ENCODE measurements at regions not wholly inside any gene's neighbourhood (a gene's known extent, or its start where the extent isn't known, plus 50 kb on each side); places are given as distances from the start of the nearest gene placed in this dataset.
"Not testable (repeated sequence)": the region's sequence is repeated elsewhere in the genome, so short reads cannot be mapped to it uniquely, and the experiment has no call there.

DNA sequence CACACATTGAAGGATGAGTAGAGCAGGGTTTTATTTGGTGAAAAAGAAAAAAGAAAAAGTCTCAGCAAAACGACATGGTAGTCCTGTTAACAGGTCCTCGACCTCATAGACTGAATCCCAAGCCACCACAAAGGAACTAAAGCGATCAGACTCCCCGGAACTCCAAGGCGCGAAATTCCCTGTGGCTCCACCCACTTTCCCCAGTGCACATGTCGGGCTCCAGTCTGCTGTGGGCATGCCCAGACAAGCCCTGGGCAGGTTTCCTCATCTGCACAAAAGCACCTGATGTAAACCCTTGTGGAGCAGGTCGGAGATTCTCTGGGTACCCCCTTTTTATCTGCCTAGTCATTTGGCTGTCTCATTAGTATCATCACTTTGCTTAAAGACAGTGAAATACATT is 170.7 kb upstream of the FSIP2 start:
- TF ChIP-seq, protein P1, sequence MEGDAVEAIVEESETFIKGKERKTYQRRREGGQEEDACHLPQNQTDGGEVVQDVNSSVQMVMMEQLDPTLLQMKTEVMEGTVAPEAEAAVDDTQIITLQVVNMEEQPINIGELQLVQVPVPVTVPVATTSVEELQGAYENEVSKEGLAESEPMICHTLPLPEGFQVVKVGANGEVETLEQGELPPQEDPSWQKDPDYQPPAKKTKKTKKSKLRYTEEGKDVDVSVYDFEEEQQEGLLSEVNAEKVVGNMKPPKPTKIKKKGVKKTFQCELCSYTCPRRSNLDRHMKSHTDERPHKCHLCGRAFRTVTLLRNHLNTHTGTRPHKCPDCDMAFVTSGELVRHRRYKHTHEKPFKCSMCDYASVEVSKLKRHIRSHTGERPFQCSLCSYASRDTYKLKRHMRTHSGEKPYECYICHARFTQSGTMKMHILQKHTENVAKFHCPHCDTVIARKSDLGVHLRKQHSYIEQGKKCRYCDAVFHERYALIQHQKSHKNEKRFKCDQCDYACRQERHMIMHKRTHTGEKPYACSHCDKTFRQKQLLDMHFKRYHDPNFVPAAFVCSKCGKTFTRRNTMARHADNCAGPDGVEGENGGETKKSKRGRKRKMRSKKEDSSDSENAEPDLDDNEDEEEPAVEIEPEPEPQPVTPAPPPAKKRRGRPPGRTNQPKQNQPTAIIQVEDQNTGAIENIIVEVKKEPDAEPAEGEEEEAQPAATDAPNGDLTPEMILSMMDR (IDR thresholded peaks at IDR 0.05): no peak
- no peak for TF ChIP-seq ZFX (IDR thresholded peaks at IDR 0.05; ENCODE audit: borderline replicate concordance)
- no peak overlapping the region for H3K27ac ChIP-seq

DNA sequence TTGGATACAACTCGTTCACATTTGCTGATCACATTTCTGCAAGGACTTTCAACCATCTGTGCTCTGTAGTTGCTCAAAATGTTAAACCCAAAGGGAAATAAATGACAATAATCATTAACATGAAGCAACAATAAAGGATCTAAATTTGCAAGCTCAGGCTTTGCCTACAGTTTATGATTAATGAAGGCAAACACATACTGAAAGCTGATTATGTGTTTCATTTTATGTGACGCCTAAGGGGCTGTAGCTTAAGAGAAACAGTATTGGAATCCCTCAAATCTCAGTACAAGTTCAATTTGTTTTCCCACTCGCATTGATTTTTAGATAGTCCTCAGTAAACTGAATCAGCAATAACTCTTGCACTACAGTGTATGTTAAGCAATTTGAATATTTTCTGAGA is 160.3 kb upstream of the FSIP2 start:
- TF ChIP-seq, protein P1 (IDR thresholded peaks at IDR 0.05): no peak
- TF ChIP-seq ZFX (IDR thresholded peaks at IDR 0.05; ENCODE audit: borderline replicate concordance): no peak
- no peak overlapping the region for H3K27ac ChIP-seq

DNA sequence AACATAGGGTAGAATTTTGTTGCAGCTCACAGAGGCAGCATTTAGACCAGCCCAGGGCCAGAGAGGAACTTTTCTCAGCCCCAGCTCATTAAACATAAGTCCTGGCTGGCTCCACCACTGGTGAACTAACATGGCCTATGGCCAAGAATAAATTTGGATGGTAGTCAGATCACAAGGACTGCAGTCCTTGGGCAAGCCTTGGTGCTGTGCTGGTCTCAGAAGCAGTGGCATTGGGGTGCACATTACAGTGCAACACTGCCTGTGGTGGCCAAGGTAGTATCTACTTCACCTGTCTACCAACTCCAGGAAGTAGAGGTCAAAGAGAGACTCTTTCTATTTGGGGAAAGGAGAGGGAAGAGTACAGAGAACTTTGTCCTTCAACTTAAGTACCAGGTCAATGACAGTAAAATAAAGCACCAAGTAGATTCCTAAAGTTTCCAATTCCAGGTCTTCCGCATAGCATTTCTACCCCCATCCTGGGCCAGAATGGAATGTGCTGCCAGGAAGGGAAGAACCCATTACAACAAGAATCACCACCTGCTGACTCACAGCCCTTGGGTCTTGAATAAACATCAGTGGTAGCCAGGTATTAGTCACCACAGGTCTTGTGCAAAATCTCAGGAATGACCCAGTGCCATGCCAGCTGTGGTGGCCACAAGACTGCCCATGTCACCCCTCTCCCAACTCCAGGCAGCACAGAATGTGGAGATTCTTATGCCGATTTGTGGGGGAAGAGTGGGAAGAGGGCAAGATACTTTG is 155.4 kb upstream of the FSIP2 start:
- TF ChIP-seq, protein P1 (IDR thresholded peaks at IDR 0.05): no peak
- TF ChIP-seq ZFX (IDR thresholded peaks at IDR 0.05; ENCODE audit: borderline replicate concordance): no peak
- peak overlapping the region; percentile 42 for H3K27ac ChIP-seq

DNA sequence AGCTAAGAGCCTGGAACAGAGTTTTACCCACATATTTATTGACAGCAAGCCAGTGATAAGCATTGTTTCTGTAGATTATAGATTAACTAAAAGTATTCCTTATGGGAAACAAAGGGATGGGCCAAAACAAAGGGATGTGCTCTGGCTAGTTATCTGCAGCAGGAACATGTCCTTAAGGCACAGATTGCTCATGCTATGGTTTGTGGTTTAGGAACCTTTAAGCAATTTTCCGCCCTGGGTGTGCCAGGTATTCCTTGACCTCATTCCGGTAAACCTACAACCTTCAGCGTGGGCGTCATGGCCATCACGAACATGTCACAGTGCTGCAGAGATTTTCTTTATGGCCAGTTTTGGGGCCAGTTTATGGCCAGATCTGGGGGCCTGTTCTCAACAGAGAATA is 153.4 kb upstream of the FSIP2 start:
- H3K27ac ChIP-seq: not testable (repeated sequence)

DNA sequence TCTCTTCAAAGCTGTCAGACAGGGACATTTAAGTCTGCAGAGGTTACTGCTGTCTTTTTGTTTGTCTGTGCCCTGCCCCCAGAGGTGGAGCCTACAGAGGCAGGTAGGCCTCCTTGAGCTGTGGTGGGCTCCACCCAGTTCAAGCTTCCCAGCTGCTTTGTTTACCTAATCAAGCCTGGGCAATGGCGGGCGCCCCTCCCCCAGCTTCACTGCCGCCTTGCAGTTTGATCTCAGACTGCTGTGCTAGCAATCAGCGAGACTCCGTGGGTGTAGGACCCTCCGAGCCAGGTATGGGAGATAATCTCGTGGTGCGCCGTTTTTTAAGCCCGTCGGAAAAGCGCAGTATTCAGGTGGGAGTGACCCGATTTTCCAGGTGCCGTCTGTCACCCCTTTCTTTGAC is 147.3 kb upstream of the FSIP2 start:
- H3K27ac ChIP-seq: not testable (repeated sequence)

DNA sequence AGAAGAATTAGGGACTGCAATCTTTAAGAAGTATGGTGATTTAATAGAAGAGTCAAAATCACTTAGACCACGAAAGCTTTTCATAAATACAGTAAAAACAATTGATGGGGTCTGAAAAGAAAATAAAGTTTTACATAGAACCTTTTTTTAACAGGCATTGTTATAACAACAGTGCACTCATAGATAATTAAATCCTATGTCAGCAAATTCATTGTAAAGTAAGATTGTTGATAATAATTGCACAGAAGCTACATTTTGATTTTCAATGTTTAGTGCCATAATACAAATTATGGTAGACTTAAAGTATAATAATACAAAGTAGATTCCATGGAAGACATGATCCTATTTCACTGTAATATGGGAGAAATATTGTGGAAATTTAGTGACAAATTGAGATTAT is 130.7 kb upstream of the FSIP2 start:
- no peak for TF ChIP-seq ZFX (IDR thresholded peaks at IDR 0.05; ENCODE audit: borderline replicate concordance)
- TF ChIP-seq, protein P1 (IDR thresholded peaks at IDR 0.05): no peak
- H3K27ac ChIP-seq: no peak overlapping the region

DNA sequence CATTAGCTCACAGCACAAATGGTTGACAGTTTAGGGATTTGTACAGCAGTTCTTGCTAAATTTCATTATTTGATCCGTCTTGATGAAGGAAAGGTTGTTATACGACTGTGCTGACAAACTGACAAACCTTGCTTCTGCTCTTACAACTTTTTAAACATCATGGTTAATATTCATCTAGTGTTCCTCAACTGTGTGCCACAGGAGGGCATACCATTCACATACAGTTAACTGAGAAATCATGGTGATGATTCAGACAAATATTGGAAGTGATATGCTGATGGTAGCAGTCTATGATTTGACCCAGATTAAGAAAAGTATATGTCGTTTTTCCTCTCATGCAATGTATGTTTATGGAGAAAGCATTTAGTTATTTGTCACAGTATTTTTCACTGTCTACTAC is 129.8 kb upstream of the FSIP2 start:
- TF ChIP-seq ZFX (IDR thresholded peaks at IDR 0.05; ENCODE audit: borderline replicate concordance): no peak
- TF ChIP-seq, protein P1 (IDR thresholded peaks at IDR 0.05): peak; percentile 56
- no peak overlapping the region for H3K27ac ChIP-seq

DNA sequence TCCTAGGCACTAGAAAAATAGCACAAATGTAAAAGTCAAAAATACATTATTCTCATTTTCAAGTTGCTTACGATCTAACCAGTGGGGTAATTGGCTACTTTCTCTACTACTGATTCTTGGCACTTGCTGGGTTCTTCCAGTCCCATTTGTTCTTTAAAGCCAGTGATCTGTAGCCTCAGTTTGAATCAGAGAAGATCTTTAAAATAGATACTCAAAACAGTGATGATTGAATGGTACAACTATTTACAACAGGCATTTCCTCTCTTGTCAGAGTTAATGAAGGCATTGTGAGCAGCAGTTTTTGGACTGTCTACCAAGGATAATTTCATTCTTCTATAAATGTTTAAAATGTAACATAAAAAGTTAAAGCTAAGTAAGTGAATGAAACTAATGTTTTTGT is 128.3 kb upstream of the FSIP2 start:
- TF ChIP-seq ZFX (IDR thresholded peaks at IDR 0.05; ENCODE audit: borderline replicate concordance): no peak
- TF ChIP-seq, protein P1 (IDR thresholded peaks at IDR 0.05): no peak
- no peak overlapping the region for H3K27ac ChIP-seq

Measured in 22Rv1 (cell line).